ENCODE measurements at regions not wholly inside any gene's neighbourhood (a gene's known extent, or its start where the extent isn't known, plus 50 kb on each side); places are given as distances from the start of the nearest gene placed in this dataset.

DNA sequence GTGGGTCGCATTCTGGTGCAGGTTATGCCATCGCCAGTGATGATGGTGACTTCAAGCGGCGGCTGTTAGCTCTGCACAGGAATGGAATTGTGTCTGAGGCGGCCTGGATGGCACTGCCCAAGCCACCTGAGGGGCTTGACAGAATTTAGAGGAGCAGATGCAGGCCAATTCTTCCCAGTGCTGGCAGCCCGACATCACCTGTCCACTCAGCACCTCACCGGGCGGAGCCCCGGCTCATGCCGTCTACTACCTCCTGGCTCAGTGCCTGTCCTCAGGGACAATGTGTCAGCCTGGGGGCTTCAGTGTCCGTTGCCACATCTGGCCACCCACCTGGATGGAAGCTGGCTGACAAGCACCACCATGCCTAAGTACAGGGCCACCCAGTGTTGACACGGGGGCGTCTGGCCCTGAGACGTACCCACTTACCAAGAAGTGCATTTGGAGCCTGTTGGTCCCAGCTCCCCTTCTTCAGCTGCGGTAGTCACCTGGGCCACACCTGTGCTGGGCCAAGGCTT, 420.5 kb upstream of the MKI67 start:
- H3K4me1 ChIP-seq (ENCODE audit: control insufficient read depth, extremely low read depth, insufficient read depth, low read length) = no peaks in the 10 kb centered on the region
- TF ChIP-seq GATA2 (IDR thresholded peaks at IDR 0.05; ENCODE audit: insufficient read depth, insufficient read length, low read depth, low read length) = no peak
- TF ChIP-seq, protein P1, sequence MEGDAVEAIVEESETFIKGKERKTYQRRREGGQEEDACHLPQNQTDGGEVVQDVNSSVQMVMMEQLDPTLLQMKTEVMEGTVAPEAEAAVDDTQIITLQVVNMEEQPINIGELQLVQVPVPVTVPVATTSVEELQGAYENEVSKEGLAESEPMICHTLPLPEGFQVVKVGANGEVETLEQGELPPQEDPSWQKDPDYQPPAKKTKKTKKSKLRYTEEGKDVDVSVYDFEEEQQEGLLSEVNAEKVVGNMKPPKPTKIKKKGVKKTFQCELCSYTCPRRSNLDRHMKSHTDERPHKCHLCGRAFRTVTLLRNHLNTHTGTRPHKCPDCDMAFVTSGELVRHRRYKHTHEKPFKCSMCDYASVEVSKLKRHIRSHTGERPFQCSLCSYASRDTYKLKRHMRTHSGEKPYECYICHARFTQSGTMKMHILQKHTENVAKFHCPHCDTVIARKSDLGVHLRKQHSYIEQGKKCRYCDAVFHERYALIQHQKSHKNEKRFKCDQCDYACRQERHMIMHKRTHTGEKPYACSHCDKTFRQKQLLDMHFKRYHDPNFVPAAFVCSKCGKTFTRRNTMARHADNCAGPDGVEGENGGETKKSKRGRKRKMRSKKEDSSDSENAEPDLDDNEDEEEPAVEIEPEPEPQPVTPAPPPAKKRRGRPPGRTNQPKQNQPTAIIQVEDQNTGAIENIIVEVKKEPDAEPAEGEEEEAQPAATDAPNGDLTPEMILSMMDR (IDR thresholded peaks at IDR 0.05; ENCODE audit: extremely low read depth in 1 of 2, insufficient read depth in 1 of 2, low read depth in 1 of 2, low read length in 2 of 2) = no peak
- FAIRE-seq = no peak
- no peaks in the 10 kb centered on the region for H3K27me3 ChIP-seq (ENCODE audit: control insufficient read depth in 2 of 2, insufficient read depth in 2 of 2, low read length in 2 of 2)
- H3K27ac ChIP-seq (ENCODE audit: insufficient read depth, low read depth, low read length) = no peak overlapping the region
- no peak overlapping the region for H3K4me3 ChIP-seq (replicated peaks in 1 of 3; ENCODE audit: insufficient read depth in 1 of 3, low read depth in 1 of 3, low read length in 3 of 3)
- dilution Hi-C loops (cut with MboI; ENCODE audit: extremely low pct_ligation_motif_present, low sequenced_read_pairs) = no loop called here
- ChIA-PET POLR2A (no interaction called here), CTCF (no interaction called here)
- H3K9me3 ChIP-seq (replicated peaks; ENCODE audit: control insufficient read depth, insufficient read depth, low read length) = no peaks in the 10 kb centered on the region
- no peak overlapping the region for H2AFZ ChIP-seq (ENCODE audit: low read depth, low read length)
- no peaks in the 10 kb centered on the region for H3K9me1 ChIP-seq (replicated peaks; ENCODE audit: control insufficient read depth, extremely low read depth, insufficient read depth, low read length)
- no TSS peak for BruUV-seq (replicated peaks)
- H3K79me2 ChIP-seq (ENCODE audit: control insufficient read depth, insufficient read depth, low read length) = no peaks in the 10 kb centered on the region
- no peaks in the 10 kb centered on the region for H3K36me3 ChIP-seq (ENCODE audit: control insufficient read depth in 2 of 2, extremely low read depth in 1 of 2, insufficient read depth in 2 of 2, low read length in 2 of 2)
- no peak for DNase-seq (ENCODE audit: low read depth, low spot score)
- intact Hi-C loops (cut with micrococcal nuclease) = no loop called here
- H4K20me1 ChIP-seq (replicated peaks; ENCODE audit: control insufficient read depth, extremely low read depth, insufficient read depth, low read length) = no peaks in the 10 kb centered on the region
- no peak overlapping the region for H3K4me2 ChIP-seq (ENCODE audit: insufficient read depth, low read length)
- no peak overlapping the region for H3K9ac ChIP-seq (replicated peaks; ENCODE audit: extremely low read depth, insufficient read depth, low read length)

DNA sequence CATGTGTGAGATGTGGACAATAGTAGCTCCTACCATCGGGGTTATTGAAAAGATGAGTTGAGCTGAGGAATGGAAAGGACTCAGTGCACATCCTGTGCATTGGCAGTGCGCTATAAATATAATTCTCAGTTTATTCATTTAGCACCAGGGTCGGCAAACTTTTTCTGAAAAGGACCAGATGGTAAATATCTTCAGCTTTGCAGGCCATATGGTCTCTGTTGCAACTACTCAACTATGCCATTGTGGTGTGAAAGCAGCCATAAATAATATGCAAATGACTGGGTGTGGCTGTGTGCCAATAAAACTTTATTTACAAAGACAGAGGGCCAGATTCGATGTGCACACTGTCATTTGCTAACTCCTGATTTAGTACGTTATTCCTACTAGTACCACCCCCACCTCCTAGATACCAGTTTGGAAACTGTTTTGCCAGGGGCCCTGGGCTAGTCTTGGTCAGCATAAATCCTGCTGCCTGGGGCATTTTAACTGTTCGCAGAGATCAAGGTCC, 422.9 kb upstream of the MKI67 start:
- H3K9ac ChIP-seq (replicated peaks; ENCODE audit: extremely low read depth, insufficient read depth, low read length) = no peak overlapping the region
- dilution Hi-C loops (cut with MboI; ENCODE audit: extremely low pct_ligation_motif_present, low sequenced_read_pairs) = no loop called here
- POLR2A ChIA-PET = no interaction called here
- no peaks in the 10 kb centered on the region for H3K79me2 ChIP-seq (ENCODE audit: control insufficient read depth, insufficient read depth, low read length)
- FAIRE-seq (no peak), DNase-seq (ENCODE audit: low read depth, low spot score) (no peak)
- no peaks in the 10 kb centered on the region for H3K27me3 ChIP-seq (ENCODE audit: control insufficient read depth in 2 of 2, insufficient read depth in 2 of 2, low read length in 2 of 2)
- no peaks in the 10 kb centered on the region for H3K9me1 ChIP-seq (replicated peaks; ENCODE audit: control insufficient read depth, extremely low read depth, insufficient read depth, low read length)
- no peak overlapping the region for H2AFZ ChIP-seq (ENCODE audit: low read depth, low read length)
- BruUV-seq (replicated peaks) = no TSS peak
- no peak overlapping the region for H3K4me3 ChIP-seq (replicated peaks in 1 of 3; ENCODE audit: insufficient read depth in 1 of 3, low read depth in 1 of 3, low read length in 3 of 3)
- no peaks in the 10 kb centered on the region for H3K4me1 ChIP-seq (ENCODE audit: control insufficient read depth, extremely low read depth, insufficient read depth, low read length)
- H3K4me2 ChIP-seq (ENCODE audit: insufficient read depth, low read length) = no peak overlapping the region
- H3K36me3 ChIP-seq (ENCODE audit: control insufficient read depth in 2 of 2, extremely low read depth in 1 of 2, insufficient read depth in 2 of 2, low read length in 2 of 2) = no peaks in the 10 kb centered on the region
- H3K27ac ChIP-seq (ENCODE audit: insufficient read depth, low read depth, low read length) = no peak overlapping the region
- TF ChIP-seq, protein P1 (IDR thresholded peaks at IDR 0.05; ENCODE audit: extremely low read depth in 1 of 2, insufficient read depth in 1 of 2, low read depth in 1 of 2, low read length in 2 of 2) = no peak
- TF ChIP-seq EZH2 (IDR thresholded peaks at IDR 0.05; ENCODE audit: borderline replicate concordance, low read depth, low read length, severe bottlenecking) = no peak
- no peak for TF ChIP-seq MYC (IDR thresholded peaks at IDR 0.05; ENCODE audit: low read depth, low read length)
- TF ChIP-seq JUN (IDR thresholded peaks at IDR 0.05; ENCODE audit: borderline replicate concordance, insufficient read depth, insufficient read length, low read depth) = no peak
- TF ChIP-seq POLR2A (IDR thresholded peaks at IDR 0.05; ENCODE audit: low read depth, low read length) = no peak
- no peak for TF ChIP-seq FOS (IDR thresholded peaks at IDR 0.05; ENCODE audit: borderline replicate concordance, insufficient read depth, low read length)
- TF ChIP-seq, protein P2, sequence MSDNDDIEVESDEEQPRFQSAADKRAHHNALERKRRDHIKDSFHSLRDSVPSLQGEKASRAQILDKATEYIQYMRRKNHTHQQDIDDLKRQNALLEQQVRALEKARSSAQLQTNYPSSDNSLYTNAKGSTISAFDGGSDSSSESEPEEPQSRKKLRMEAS (IDR thresholded peaks at IDR 0.05; ENCODE audit: insufficient read depth, insufficient read length) = no peak
- no peak for TF ChIP-seq POLR2AphosphoS5 (IDR thresholded peaks at IDR 0.05; ENCODE audit: insufficient read depth, low read depth, low read length)
- TF ChIP-seq GATA2 (IDR thresholded peaks at IDR 0.05; ENCODE audit: insufficient read depth, insufficient read length, low read depth, low read length) = no peak
- no peaks in the 10 kb centered on the region for H4K20me1 ChIP-seq (replicated peaks; ENCODE audit: control insufficient read depth, extremely low read depth, insufficient read depth, low read length)
- CTCF ChIA-PET = no interaction called here
- intact Hi-C loops (cut with micrococcal nuclease) = no loop called here
- H3K9me3 ChIP-seq (replicated peaks; ENCODE audit: control insufficient read depth, insufficient read depth, low read length) = peaks cover 2% of the 10 kb centered on the region
